ENCODE measurements at regions not wholly inside any gene's neighbourhood (a gene's known extent, or its start where the extent isn't known, plus 50 kb on each side); places are given as distances from the start of the nearest gene placed in this dataset.

DNA sequence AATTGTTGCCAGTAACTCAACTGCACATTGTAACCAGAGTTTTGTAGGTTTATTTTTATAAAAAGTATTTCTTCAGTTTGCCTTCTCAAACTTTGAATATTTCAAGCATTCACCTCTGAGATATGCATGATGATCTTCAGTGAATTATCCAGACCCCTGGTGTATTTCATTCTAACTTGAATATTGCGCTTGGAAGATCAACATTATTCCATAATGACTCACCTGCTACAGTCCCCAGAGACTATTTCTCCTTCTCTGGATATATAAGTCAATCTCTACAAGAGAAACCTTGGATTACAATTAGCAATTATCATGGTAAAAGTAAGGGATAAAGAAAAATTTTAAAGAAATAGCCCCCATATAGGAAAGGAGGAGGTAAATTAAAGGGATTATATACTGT, 1041.0 kb downstream of the TLE1 start:
- in situ Hi-C loops (cut with MboI) = no loop called here
- H3K9me3 ChIP-seq (replicated peaks; ENCODE audit: control insufficient read depth, insufficient read depth, low read length) = no peaks in the 10 kb centered on the region
- no peaks in the 10 kb centered on the region for H3K36me3 ChIP-seq (ENCODE audit: control insufficient read depth in 2 of 2, insufficient read depth in 2 of 2, low read length in 1 of 2)
- no peaks in the 10 kb centered on the region for H4K20me1 ChIP-seq (ENCODE audit: control insufficient read depth, insufficient read depth)
- H2AFZ ChIP-seq (ENCODE audit: control insufficient read depth, low read depth, low read length) = no peak overlapping the region
- FAIRE-seq = no peak
- H3K27ac ChIP-seq (ENCODE audit: control insufficient read depth, insufficient read depth) = no peak overlapping the region
- no TSS peak for BruUV-seq (replicated peaks)
- H3K4me2 ChIP-seq (ENCODE audit: control insufficient read depth, insufficient read depth) = no peak overlapping the region
- no peaks in the 10 kb centered on the region for H3K79me2 ChIP-seq (ENCODE audit: control insufficient read depth, insufficient read depth, low read length)
- no peak for ATAC-seq
- H3K9ac ChIP-seq (ENCODE audit: control insufficient read depth, insufficient read depth, low read length) = no peak overlapping the region
- 0% methylated on average over 1 of the region's 1 CpG for WGBS (ENCODE audit: insufficient coverage, insufficient replicate concordance, low lambda C conversion rate, missing lambda C conversion rate)
- CTCF ChIA-PET = no interaction called here
- no peaks in the 10 kb centered on the region for H3K4me1 ChIP-seq (ENCODE audit: control insufficient read depth, insufficient read depth, low read length)
- SMC1A ChIA-PET (ENCODE audit: uncharacterized antibody, unreplicated experiment) = no interaction called here
- no peak for TF ChIP-seq FOXK2 (IDR thresholded peaks at IDR 0.05)
- no peak for TF ChIP-seq SUZ12 (IDR thresholded peaks at IDR 0.05; ENCODE audit: unreplicated experiment)
- no peak for TF ChIP-seq TAF1 (IDR thresholded peaks at IDR 0.05; ENCODE audit: borderline replicate concordance, low read depth, low read length)
- no peak for TF ChIP-seq RELB (IDR thresholded peaks at IDR 0.05; ENCODE audit: low read depth)
- no peak for TF ChIP-seq TBL1XR1 (IDR thresholded peaks at IDR 0.05; ENCODE audit: low read depth, low read length)
- no peak for TF ChIP-seq USF1 (IDR thresholded peaks at IDR 0.05; ENCODE audit: borderline replicate concordance, extremely low read length, insufficient read depth, low read depth, low read length)
- TF ChIP-seq POLR2A (IDR thresholded peaks at IDR 0.05; ENCODE audit: low read depth, low read length) = no peak
- RAD21 ChIA-PET (ENCODE audit: unreplicated experiment) = no interaction called here
- POLR2A ChIA-PET = no interaction called here
- H3K4me3 ChIP-seq = no peak overlapping the region
- no peak for DNase-seq (ENCODE audit: low read depth, low spot score)
- no peaks in the 10 kb centered on the region for H3K27me3 ChIP-seq (replicated peaks in 1 of 2; ENCODE audit: control insufficient read depth in 2 of 2, insufficient read depth in 2 of 2, low read length in 1 of 2)
- intact Hi-C loops (cut with micrococcal nuclease; ENCODE audit: unreplicated experiment) = no loop called here

All from GM12878 (cell line).